ENCODE measurements at regions not wholly inside any gene's neighbourhood (a gene's known extent, or its start where the extent isn't known, plus 50 kb on each side); places are given as distances from the start of the nearest gene placed in this dataset.

DNA sequence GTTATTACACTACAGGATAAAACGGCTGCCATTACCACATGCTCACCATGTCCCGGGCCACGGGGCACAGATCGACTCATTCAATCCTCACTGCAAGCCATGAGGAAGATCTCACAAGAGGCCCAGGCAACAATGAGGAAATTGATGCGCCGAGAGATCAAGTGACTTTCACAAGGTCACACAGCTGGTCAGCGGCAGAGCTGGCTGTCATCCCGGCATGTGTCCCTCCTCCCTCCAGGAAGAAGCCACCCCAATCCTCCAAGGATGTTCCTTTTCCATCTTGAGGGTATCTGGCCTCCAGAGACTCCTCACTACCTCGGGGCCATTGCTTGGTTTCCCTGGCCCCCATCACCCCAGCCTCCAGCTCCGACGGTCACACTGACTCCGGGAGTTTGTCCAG, 65.3 kb upstream of the GLI2 start:
- H3K4me3 Mint-ChIP-seq = no peak overlapping the region
- H3K9me3 Mint-ChIP-seq = peaks cover 10% of the 10 kb centered on the region
- TF ChIP-seq, protein P1, sequence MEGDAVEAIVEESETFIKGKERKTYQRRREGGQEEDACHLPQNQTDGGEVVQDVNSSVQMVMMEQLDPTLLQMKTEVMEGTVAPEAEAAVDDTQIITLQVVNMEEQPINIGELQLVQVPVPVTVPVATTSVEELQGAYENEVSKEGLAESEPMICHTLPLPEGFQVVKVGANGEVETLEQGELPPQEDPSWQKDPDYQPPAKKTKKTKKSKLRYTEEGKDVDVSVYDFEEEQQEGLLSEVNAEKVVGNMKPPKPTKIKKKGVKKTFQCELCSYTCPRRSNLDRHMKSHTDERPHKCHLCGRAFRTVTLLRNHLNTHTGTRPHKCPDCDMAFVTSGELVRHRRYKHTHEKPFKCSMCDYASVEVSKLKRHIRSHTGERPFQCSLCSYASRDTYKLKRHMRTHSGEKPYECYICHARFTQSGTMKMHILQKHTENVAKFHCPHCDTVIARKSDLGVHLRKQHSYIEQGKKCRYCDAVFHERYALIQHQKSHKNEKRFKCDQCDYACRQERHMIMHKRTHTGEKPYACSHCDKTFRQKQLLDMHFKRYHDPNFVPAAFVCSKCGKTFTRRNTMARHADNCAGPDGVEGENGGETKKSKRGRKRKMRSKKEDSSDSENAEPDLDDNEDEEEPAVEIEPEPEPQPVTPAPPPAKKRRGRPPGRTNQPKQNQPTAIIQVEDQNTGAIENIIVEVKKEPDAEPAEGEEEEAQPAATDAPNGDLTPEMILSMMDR (IDR thresholded peaks at IDR 0.05) = no peak
- Histone ChIP-seq H3K36me3 (ENCODE audit: insufficient read depth, low read length) (no peaks in the 10 kb centered on the region), H3K9me3 (ENCODE audit: control insufficient read depth in 1 of 2, insufficient read depth in 1 of 2, low read length in 2 of 2) (peaks cover 11 to 17% of the 10 kb centered on the region in 2 experiments), H3K27ac (ENCODE audit: low read depth in 1 of 2, low read length in 2 of 2) (no peak overlapping the region), H3K27me3 (ENCODE audit: control insufficient read depth in 1 of 2, insufficient read depth in 2 of 2, low read length in 2 of 2) (peaks cover 17 to 20% of the 10 kb centered on the region in 2 experiments), H3K4me1 (ENCODE audit: insufficient read depth, low read length) (no peaks in the 10 kb centered on the region), H3K4me3 (ENCODE audit: low read length) (no peak overlapping the region)
- ATAC-seq (ENCODE audit: poor library complexity) = no peak
- no peaks in the 10 kb centered on the region for H3K36me3 Mint-ChIP-seq (ENCODE audit: low read depth)
- intact Hi-C loops (cut with DNase I, micrococcal nuclease) = no loop called here
- H3K27me3 Mint-ChIP-seq = peaks cover 40% of the 10 kb centered on the region
- CTCF ChIA-PET = no interaction called here
- POLR2A ChIA-PET = no interaction called here
- H3K27ac Mint-ChIP-seq = no peak overlapping the region
- DNase-seq = no peak
- no peaks in the 10 kb centered on the region for H3K4me1 Mint-ChIP-seq (ENCODE audit: low read depth)

GRCh38 chr2:120670771-120671480, 64.7 kb upstream of the GLI2 start:
- peaks cover 44% of the 10 kb centered on the region for H3K27me3 Mint-ChIP-seq
- no peak overlapping the region for H3K27ac Mint-ChIP-seq
- intact Hi-C loops (cut with DNase I, micrococcal nuclease) = no loop called here

DNA sequence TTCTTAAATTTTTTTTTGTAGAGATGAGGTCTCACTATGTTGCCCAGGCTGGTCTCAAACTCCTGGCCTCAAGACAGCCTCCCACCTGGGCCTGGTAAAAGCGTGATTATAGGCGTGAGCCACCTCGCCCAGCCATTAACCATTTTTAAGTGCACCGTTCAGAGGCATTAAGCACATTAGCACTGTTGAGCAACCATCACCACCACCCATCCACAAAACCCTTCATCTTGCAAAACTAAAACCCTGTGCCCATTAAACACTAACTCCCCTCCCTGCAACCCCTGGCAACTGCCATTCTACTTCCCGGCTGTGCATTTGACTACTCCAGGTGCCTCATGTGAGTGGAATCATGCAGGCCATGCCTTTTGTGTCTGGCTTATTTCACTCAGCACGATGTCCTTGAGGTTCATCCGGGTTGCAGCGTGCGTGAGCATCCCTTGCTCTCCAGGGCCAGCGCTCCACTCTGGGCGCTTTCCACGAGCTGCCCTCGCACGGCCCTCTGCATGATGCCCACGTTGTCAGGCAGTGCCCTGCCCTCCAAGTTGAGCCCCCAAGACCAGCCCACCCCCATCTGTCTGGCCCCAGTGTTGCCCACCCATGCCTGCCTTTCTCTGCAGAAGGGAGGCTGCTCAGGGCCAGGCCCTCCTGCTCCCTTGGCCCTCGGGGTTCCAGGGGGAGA, 63.0 kb upstream of the GLI2 start:
- ATAC-seq (ENCODE audit: poor library complexity) = no peak
- no peaks in the 10 kb centered on the region for H3K4me1 Mint-ChIP-seq (ENCODE audit: low read depth)
- peaks cover 55% of the 10 kb centered on the region for H3K27me3 Mint-ChIP-seq
- CTCF ChIA-PET = no interaction called here
- H3K36me3 Mint-ChIP-seq (ENCODE audit: low read depth) = no peaks in the 10 kb centered on the region
- POLR2A ChIA-PET = no interaction called here
- intact Hi-C loops (cut with DNase I, micrococcal nuclease) = no loop called here
- no peak overlapping the region for H3K27ac Mint-ChIP-seq
- no peak overlapping the region for H3K4me3 ChIP-seq (ENCODE audit: low read length)
- peaks cover 23 to 30% of the 10 kb centered on the region in 2 experiments for H3K27me3 ChIP-seq (ENCODE audit: control insufficient read depth in 1 of 2, insufficient read depth in 2 of 2, low read length in 2 of 2)
- no peak overlapping the region for H3K4me3 Mint-ChIP-seq
- no peaks in the 10 kb centered on the region for H3K9me3 Mint-ChIP-seq
- peaks cover 0 to 11% of the 10 kb centered on the region in 2 experiments for H3K9me3 ChIP-seq (ENCODE audit: control insufficient read depth in 1 of 2, insufficient read depth in 1 of 2, low read length in 2 of 2)
- DNase-seq = no peak
- H3K4me1 ChIP-seq (ENCODE audit: insufficient read depth, low read length) = no peaks in the 10 kb centered on the region
- no peak overlapping the region for H3K27ac ChIP-seq (ENCODE audit: low read depth in 1 of 2, low read length in 2 of 2)
- TF ChIP-seq, protein P1 (IDR thresholded peaks at IDR 0.05) = no peak
- no peaks in the 10 kb centered on the region for H3K36me3 ChIP-seq (ENCODE audit: insufficient read depth, low read length)

More at GRCh38 chr2:120670771-120671480, 64.7 kb upstream of the GLI2 start:
- Histone ChIP-seq H3K4me3 (ENCODE audit: low read length) (no peak overlapping the region), H3K27me3 (ENCODE audit: control insufficient read depth in 1 of 2, insufficient read depth in 2 of 2, low read length in 2 of 2) (peaks cover 21 to 23% of the 10 kb centered on the region in 2 experiments), H3K4me1 (ENCODE audit: insufficient read depth, low read length) (no peaks in the 10 kb centered on the region), H3K27ac (ENCODE audit: low read depth in 1 of 2, low read length in 2 of 2) (no peak overlapping the region), H3K9me3 (ENCODE audit: control insufficient read depth in 1 of 2, insufficient read depth in 1 of 2, low read length in 2 of 2) (peaks cover 6 to 17% of the 10 kb centered on the region in 2 experiments), H3K36me3 (ENCODE audit: insufficient read depth, low read length) (no peaks in the 10 kb centered on the region)
- Mint-ChIP-seq H3K36me3 (ENCODE audit: low read depth) (no peaks in the 10 kb centered on the region), H3K4me3 (no peak overlapping the region), H3K9me3 (peaks cover 9% of the 10 kb centered on the region), H3K4me1 (ENCODE audit: low read depth) (no peaks in the 10 kb centered on the region)
- TF ChIP-seq, protein P1 (IDR thresholded peaks at IDR 0.05) = no peak
- POLR2A ChIA-PET = no interaction called here
- DNase-seq = no peak
- CTCF ChIA-PET = no interaction called here
- ATAC-seq (ENCODE audit: poor library complexity) = no peak
